GM12878 (cell line): ENCODE measurements at regions not wholly inside any gene's neighbourhood (a gene's known extent, or its start where the extent isn't known, plus 50 kb on each side); places are given as distances from the start of the nearest gene placed in this dataset.

Experiments
- CBX5 ChIP-seq: sonication (generic); IDR thresholded peaks from 2 replicates; pipeline ENCODE4 v1.6.1; 2016; ENCODE audit warnings: low read depth, moderate library complexity, mild to moderate bottlenecking, inconsistent platforms
- CREM ChIP-seq: IDR thresholded peaks from 2 replicates; pipeline ENCODE4 v1.6.1; 2014; ENCODE audit warnings: antibody characterized with exemption, low read depth
- E4F1 ChIP-seq: fragments of 450-650 bp; IDR thresholded peaks from 2 replicates; pipeline ENCODE4 v1.6.1; 2018; ENCODE audit warnings: borderline replicate concordance, mild to moderate bottlenecking; ENCODE audit not compliant: partially characterized antibody
- ELK1 ChIP-seq: IDR thresholded peaks from 2 replicates; pipeline ENCODE4 v1.6.1; 2012; ENCODE audit warnings: low read depth, low read length, improper control_type of control experiment
- ESRRA ChIP-seq: IDR thresholded peaks from 2 replicates; pipeline ENCODE4 v1.6.1; 2012; ENCODE audit warnings: mild to moderate bottlenecking, low read length, improper control_type of control experiment
- EZH2 ChIP-seq: IDR thresholded peaks from 2 replicates; pipeline ENCODE4 v1.6.1; 2012; ENCODE audit warnings: low read depth, mild to moderate bottlenecking, control low read depth, inconsistent platforms, low read length, borderline replicate concordance; ENCODE audit not compliant: control insufficient read depth
- FOXM1 ChIP-seq: IDR thresholded peaks from 2 replicates; pipeline ENCODE4 v1.6.1; 2012; ENCODE audit warnings: low read depth, mild to moderate bottlenecking, inconsistent platforms, low read length, moderate library complexity
- HCFC1 ChIP-seq: fragments of 150-350 bp; IDR thresholded peaks from 2 replicates; pipeline ENCODE4 v1.6.1; 2014; ENCODE audit warnings: low read length
- HDAC6 ChIP-seq: fragments of 200-600 bp; sonication (generic); IDR thresholded peaks from one replicate; pipeline ENCODE4 v1.8.0; 2017; ENCODE audit warnings: antibody characterized with exemption; ENCODE audit not compliant: unreplicated experiment
- HSF1 ChIP-seq: fragments of 150-350 bp; IDR thresholded peaks from 2 replicates; pipeline ENCODE4 v1.6.1; 2014; ENCODE audit warnings: mild to moderate bottlenecking, low read depth, low read length
- LARP7 ChIP-seq: fragments of 450-650 bp; IDR thresholded peaks from 2 replicates; pipeline ENCODE4 v1.6.1; 2017; ENCODE audit warnings: mild to moderate bottlenecking
- MYC ChIP-seq: IDR thresholded peaks from 2 replicates; pipeline ENCODE4 v1.6.1; 2011; ENCODE audit warnings: mild to moderate bottlenecking, low read length, moderate library complexity, inconsistent platforms; ENCODE audit not compliant: insufficient read depth, insufficient replicate concordance, insufficient read length, severe bottlenecking
- NFXL1 ChIP-seq: fragments of 450-650 bp; IDR thresholded peaks from 2 replicates; pipeline ENCODE4 v1.6.1; 2017; ENCODE audit warnings: antibody characterized with exemption, mild to moderate bottlenecking, borderline replicate concordance
- NFYA ChIP-seq: IDR thresholded peaks from 2 replicates; pipeline ENCODE4 v1.6.1; 2011; ENCODE audit warnings: low read depth, mild to moderate bottlenecking, low read length, improper control_type of control experiment, borderline replicate concordance
- NRF1 ChIP-seq: conservative IDR thresholded peaks from 2 replicates; pipeline ENCODE4 v1.6.1; 2011; ENCODE audit warnings: mild to moderate bottlenecking, low read depth, low read length, improper control_type of control experiment
- PKNOX1 ChIP-seq: fragments of 450-650 bp; IDR thresholded peaks from 2 replicates; pipeline ENCODE4 v1.6.1; 2016; ENCODE audit warnings: mild to moderate bottlenecking
- RELA ChIP-seq: fragments of 450-650 bp; IDR thresholded peaks from 2 replicates; pipeline ENCODE4 v1.8.0; 2014; ENCODE audit warnings: borderline replicate concordance; ENCODE audit not compliant: partially characterized antibody
- RELB ChIP-seq: fragments of 450-650 bp; IDR thresholded peaks from 2 replicates; pipeline ENCODE4 v1.6.1; 2017; ENCODE audit warnings: low read depth, mild to moderate bottlenecking, moderate library complexity
- SMAD1 ChIP-seq: fragments of 450-650 bp; IDR thresholded peaks from 2 replicates; pipeline ENCODE4 v1.6.1; 2018; ENCODE audit warnings: mild to moderate bottlenecking, low read depth; ENCODE audit not compliant: partially characterized antibody
- SPI1 ChIP-seq: IDR thresholded peaks from 2 replicates; pipeline ENCODE4 v1.6.1; 2011; ENCODE audit warnings: low read depth, mild to moderate bottlenecking, low read length, moderate library complexity, borderline replicate concordance; ENCODE audit not compliant: insufficient read depth
- SREBF1 ChIP-seq: IDR thresholded peaks from 2 replicates; pipeline ENCODE4 v1.6.1; 2012; ENCODE audit warnings: mild to moderate bottlenecking, low read length
- STAT3 ChIP-seq: IDR thresholded peaks from 2 replicates; pipeline ENCODE4 v1.6.1; 2011; ENCODE audit warnings: low read depth, low read length, improper control_type of control experiment
- TCF7 ChIP-seq: IDR thresholded peaks from 2 replicates; pipeline ENCODE4 v1.6.1; 2014; ENCODE audit warnings: antibody characterized with exemption, borderline replicate concordance
- YY1 ChIP-seq: IDR thresholded peaks from 2 replicates; pipeline ENCODE4 v1.6.1; 2011; ENCODE audit warnings: low read depth, mild to moderate bottlenecking, low read length
- ZNF274 ChIP-seq: IDR thresholded peaks from one replicate; pipeline ENCODE4 v1.8.0; 2011; ENCODE audit not compliant: insufficient read length, insufficient read depth

GRCh38 chr11:29293825-29294224, 723.0 kb downstream of the KCNA4 start (continued):
- peak; percentile 68 for TF ChIP-seq PKNOX1
- no peak for TF ChIP-seq LARP7
- TF ChIP-seq RELB = peak; percentile 76; the same call in 1 of the 2 replicates
- no peak for TF ChIP-seq ZNF274
- no peak for TF ChIP-seq ELK1
- no peak for TF ChIP-seq CBX5
- no peak for TF ChIP-seq YY1
- TF ChIP-seq TCF7 = no peak
- no peak for TF ChIP-seq NFYA
- no peak for TF ChIP-seq HCFC1
- TF ChIP-seq CREM = peak; percentile 65
- no peak for TF ChIP-seq EZH2
- no peak for TF ChIP-seq NFXL1
- no peak for TF ChIP-seq ESRRA
- TF ChIP-seq SMAD1 = peak; percentile 34
- TF ChIP-seq HDAC6 = no peak
- no peak for TF ChIP-seq MYC
- TF ChIP-seq FOXM1 = no peak
- TF ChIP-seq NRF1 = no peak
- TF ChIP-seq E4F1 = no peak
- TF ChIP-seq HSF1 = no peak
- TF ChIP-seq STAT3 = no peak
- no peak for TF ChIP-seq SREBF1
- TF ChIP-seq RELA = no peak
- no peak for TF ChIP-seq SPI1
